HEK293 (cell line): ENCODE measurements at regions not wholly inside any gene's neighbourhood (a gene's known extent, or its start where the extent isn't known, plus 50 kb on each side); places are given as distances from the start of the nearest gene placed in this dataset.

ENCODE experiments used
- CTCF ChIA-PET: fragments of 350-600 bp; formaldehyde crosslinking; extraction: SDS; loops from one replicate; lab custom pipeline; 2021; ENCODE audit warnings: antibody characterized with exemption; lab: Yijun Ruan, JAX
- POLR2A ChIA-PET: fragments of 300-600 bp; formaldehyde crosslinking; extraction: SDS; loops from one replicate; lab custom pipeline; 2020; ENCODE audit warnings: antibody characterized with exemption, inconsistent platforms; lab: Yijun Ruan, JAX
- H3K27ac ChIP-seq: fragments of 200-500 bp; sonication (Bioruptor generic); 2 replicates; pipeline ENCODE4 v1.5.1; 2014; ENCODE audit warnings: low read depth, low read length, control low read depth, inconsistent platforms; ENCODE audit errors: extremely low read depth
- H3K36me3 ChIP-seq, 2 experiments: fragments of 200-500 bp in 1 of 2; sonication (Bioruptor generic) in 1 of 2; 1 replicate in 1 of 2; 2 replicates in 1 of 2; pipeline ENCODE4 v1.5.1; 2014 to 2017; ENCODE audit warnings: inconsistent platforms in 2 of 2, low read length in 2 of 2; ENCODE audit not compliant: control insufficient read depth in 2 of 2, insufficient read depth in 1 of 2
- H3K4me1 ChIP-seq: fragments of 200-500 bp; sonication (Bioruptor generic); 2 replicates; pipeline ENCODE4 v1.5.1; 2014; ENCODE audit warnings: mild to moderate bottlenecking, low read length, inconsistent platforms; ENCODE audit not compliant: control insufficient read depth, insufficient read depth
- H3K4me3 ChIP-seq: 2 replicates; pipeline ENCODE4 v1.5.1; 2011; ENCODE audit warnings: low read depth, mild to moderate bottlenecking, control low read depth, low read length, moderate library complexity
- H3K9me3 ChIP-seq: fragments of 200-500 bp; sonication (Bioruptor generic); 2 replicates; pipeline ENCODE4 v1.5.1; 2014; ENCODE audit warnings: low read depth, low read length, inconsistent platforms; ENCODE audit not compliant: control insufficient read depth, insufficient read depth
- KLF9 ChIP-seq: fragments of 450-650 bp; formaldehyde crosslinking; IDR thresholded peaks from 2 replicates; pipeline ENCODE4 v1.5.1; 2016; ENCODE audit warnings: missing biosample characterization, missing genetic modification characterization, low read depth
- OSR2 ChIP-seq: fragments of 450-650 bp; formaldehyde crosslinking; IDR thresholded peaks from 2 replicates; pipeline ENCODE4 v1.5.1; 2016; ENCODE audit warnings: missing biosample characterization, missing genetic modification characterization
- PRDM1 ChIP-seq: fragments of 450-650 bp; formaldehyde crosslinking; IDR thresholded peaks from 2 replicates; pipeline ENCODE4; 2016; ENCODE audit warnings: missing biosample characterization, missing genetic modification characterization
- REPIN1 ChIP-seq: fragments of 450-650 bp; formaldehyde crosslinking; IDR thresholded peaks from 2 replicates; pipeline ENCODE4 v1.5.1; 2017; ENCODE audit warnings: missing biosample characterization, missing genetic modification characterization, low read depth
- SETDB1 ChIP-seq: IDR thresholded peaks from one replicate; pipeline ENCODE4 v1.6.1; 2017; ENCODE audit warnings: mild to moderate bottlenecking, low read length, moderate library complexity, mixed read lengths; ENCODE audit not compliant: insufficient read length
- SP2 ChIP-seq: fragments of 450-650 bp; formaldehyde crosslinking; IDR thresholded peaks from 2 replicates; pipeline ENCODE4 v1.5.1; 2016; ENCODE audit warnings: missing biosample characterization, missing genetic modification characterization
- ZBTB1 ChIP-seq: fragments of 450-650 bp; formaldehyde crosslinking; IDR thresholded peaks from 2 replicates; pipeline ENCODE4 v1.5.1; 2016; ENCODE audit warnings: missing biosample characterization, missing genetic modification characterization
- ZBTB20 ChIP-seq: fragments of 450-650 bp; formaldehyde crosslinking; IDR thresholded peaks from 2 replicates; pipeline ENCODE4 v1.5.1; 2016; ENCODE audit warnings: missing biosample characterization, missing genetic modification characterization
- ZFHX2 ChIP-seq: fragments of 450-650 bp; formaldehyde crosslinking; conservative IDR thresholded peaks from 2 replicates; pipeline ENCODE4 v1.5.1; 2016; ENCODE audit warnings: missing biosample characterization, missing genetic modification characterization
- ZNF175 ChIP-seq: fragments of 450-650 bp; formaldehyde crosslinking; IDR thresholded peaks from 2 replicates; pipeline ENCODE4 v1.5.1; 2016; ENCODE audit warnings: missing biosample characterization, missing genetic modification characterization
- ZNF221 ChIP-seq: fragments of 450-650 bp; formaldehyde crosslinking; IDR thresholded peaks from 2 replicates; pipeline ENCODE4 v1.5.1; 2017; ENCODE audit warnings: missing biosample characterization, missing genetic modification characterization, borderline replicate concordance
- ZNF335 ChIP-seq: fragments of 450-650 bp; formaldehyde crosslinking; conservative IDR thresholded peaks from 2 replicates; pipeline ENCODE4 v1.5.1; 2016; ENCODE audit warnings: missing biosample characterization, missing genetic modification characterization
- ZNF48 ChIP-seq: fragments of 450-650 bp; formaldehyde crosslinking; IDR thresholded peaks from 2 replicates; pipeline ENCODE4 v1.5.1; 2016; ENCODE audit warnings: missing biosample characterization, missing genetic modification characterization
- ZNF530 ChIP-seq: fragments of 450-650 bp; formaldehyde crosslinking; IDR thresholded peaks from 2 replicates; pipeline ENCODE4 v1.5.1; 2016; ENCODE audit warnings: low read depth, missing biosample characterization, missing genetic modification characterization
- ZNF549 ChIP-seq: fragments of 450-650 bp; IDR thresholded peaks from 2 replicates; pipeline ENCODE4 v1.5.1; 2018; ENCODE audit warnings: missing biosample characterization, missing genetic modification characterization, mild to moderate bottlenecking, inconsistent platforms, moderate library complexity
- ZNF623 ChIP-seq: fragments of 450-650 bp; formaldehyde crosslinking; IDR thresholded peaks from 2 replicates; pipeline ENCODE4 v1.5.1; 2016; ENCODE audit warnings: missing biosample characterization, missing genetic modification characterization
- ZNF830 ChIP-seq: fragments of 450-650 bp; IDR thresholded peaks from 2 replicates; pipeline ENCODE4 v1.5.0; 2018; ENCODE audit warnings: missing biosample characterization, missing genetic modification characterization, low read depth, mild to moderate bottlenecking, moderate library complexity
- TF ChIP-seq, protein P1 (sequence below): fragments of 450-650 bp; formaldehyde crosslinking; IDR thresholded peaks from 2 replicates; pipeline ENCODE4 v1.5.1; 2016; ENCODE audit warnings: missing biosample characterization, missing genetic modification characterization
- TF ChIP-seq, protein P2 (sequence below): fragments of 450-650 bp; IDR thresholded peaks from 2 replicates; pipeline ENCODE4 v1.5.1; 2018; ENCODE audit warnings: missing biosample characterization, missing genetic modification characterization
- TF ChIP-seq, protein P3 (sequence below): fragments of 450-650 bp; formaldehyde crosslinking; IDR thresholded peaks from 2 replicates; pipeline ENCODE4 v1.5.1; 2017; ENCODE audit warnings: missing biosample characterization, missing genetic modification characterization
- TF ChIP-seq, protein P4 (sequence below): fragments of 450-650 bp; formaldehyde crosslinking; IDR thresholded peaks from 2 replicates; pipeline ENCODE4 v1.5.1; 2016; ENCODE audit warnings: missing biosample characterization, missing genetic modification characterization
- TF ChIP-seq, protein P5 (sequence below): fragments of 450-650 bp; formaldehyde crosslinking; IDR thresholded peaks from 2 replicates; pipeline ENCODE4 v1.5.1; 2016; ENCODE audit warnings: missing biosample characterization, missing genetic modification characterization
- TF ChIP-seq, protein P6 (sequence below): fragments of 450-650 bp; formaldehyde crosslinking; IDR thresholded peaks from 2 replicates; pipeline ENCODE4 v1.5.1; 2016; ENCODE audit warnings: missing biosample characterization, missing genetic modification characterization
- TF ChIP-seq, protein P7 (sequence below): fragments of 450-650 bp; formaldehyde crosslinking; IDR thresholded peaks from 2 replicates; pipeline ENCODE4 v1.5.1; 2016; ENCODE audit warnings: missing biosample characterization, missing genetic modification characterization

DNA sequence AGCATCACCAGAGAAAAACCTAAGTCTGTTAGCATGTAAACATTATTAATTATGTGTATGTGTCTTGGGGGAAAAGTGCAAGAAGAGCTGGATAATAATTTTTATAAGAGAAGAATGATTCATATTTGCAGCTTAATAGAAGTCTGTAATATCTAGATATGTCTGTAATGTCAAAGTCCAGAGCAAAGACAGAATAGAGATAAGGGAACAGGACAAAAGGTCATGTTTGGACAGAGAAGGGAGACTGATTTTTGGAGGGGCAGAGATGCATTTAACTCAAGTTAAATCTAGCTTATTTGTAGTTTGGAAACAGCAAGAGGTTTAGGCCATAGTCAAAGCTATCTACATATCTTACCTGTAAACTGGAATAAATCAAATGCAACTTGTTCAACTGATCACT, 61.2 kb downstream of the MAGED1 start:
- Histone ChIP-seq H3K36me3 (no peaks in the 10 kb centered on the region), H3K27ac (no peak overlapping the region), H3K9me3 (no peaks in the 10 kb centered on the region), H3K4me1 (no peaks in the 10 kb centered on the region), H3K4me3 (no peak overlapping the region)
- CTCF ChIA-PET: no interaction called here
- TF ChIP-seq, protein P1, sequence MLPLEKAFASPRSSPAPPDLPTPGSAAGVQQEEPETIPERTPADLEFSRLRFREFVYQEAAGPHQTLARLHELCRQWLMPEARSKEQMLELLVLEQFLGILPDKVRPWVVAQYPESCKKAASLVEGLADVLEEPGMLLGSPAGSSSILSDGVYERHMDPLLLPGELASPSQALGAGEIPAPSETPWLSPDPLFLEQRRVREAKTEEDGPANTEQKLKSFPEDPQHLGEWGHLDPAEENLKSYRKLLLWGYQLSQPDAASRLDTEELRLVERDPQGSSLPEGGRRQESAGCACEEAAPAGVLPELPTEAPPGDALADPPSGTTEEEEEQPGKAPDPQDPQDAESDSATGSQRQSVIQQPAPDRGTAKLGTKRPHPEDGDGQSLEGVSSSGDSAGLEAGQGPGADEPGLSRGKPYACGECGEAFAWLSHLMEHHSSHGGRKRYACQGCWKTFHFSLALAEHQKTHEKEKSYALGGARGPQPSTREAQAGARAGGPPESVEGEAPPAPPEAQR (tag by site-specific recombination): no peak
- no peak for TF ChIP-seq ZFHX2 (tag by site-specific recombination)
- TF ChIP-seq ZBTB20 (tag by site-specific recombination): no peak
- no peak for TF ChIP-seq ZNF221
- TF ChIP-seq PRDM1: no peak
- TF ChIP-seq, protein P2, sequence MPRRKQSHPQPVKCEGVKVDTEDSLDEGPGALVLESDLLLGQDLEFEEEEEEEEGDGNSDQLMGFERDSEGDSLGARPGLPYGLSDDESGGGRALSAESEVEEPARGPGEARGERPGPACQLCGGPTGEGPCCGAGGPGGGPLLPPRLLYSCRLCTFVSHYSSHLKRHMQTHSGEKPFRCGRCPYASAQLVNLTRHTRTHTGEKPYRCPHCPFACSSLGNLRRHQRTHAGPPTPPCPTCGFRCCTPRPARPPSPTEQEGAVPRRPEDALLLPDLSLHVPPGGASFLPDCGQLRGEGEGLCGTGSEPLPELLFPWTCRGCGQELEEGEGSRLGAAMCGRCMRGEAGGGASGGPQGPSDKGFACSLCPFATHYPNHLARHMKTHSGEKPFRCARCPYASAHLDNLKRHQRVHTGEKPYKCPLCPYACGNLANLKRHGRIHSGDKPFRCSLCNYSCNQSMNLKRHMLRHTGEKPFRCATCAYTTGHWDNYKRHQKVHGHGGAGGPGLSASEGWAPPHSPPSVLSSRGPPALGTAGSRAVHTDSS (tag by site-specific recombination): no peak
- no peak for TF ChIP-seq SETDB1
- no peak for TF ChIP-seq OSR2
- TF ChIP-seq REPIN1 (tag by site-specific recombination): no peak
- TF ChIP-seq ZNF175 (tag by site-specific recombination): no peak
- TF ChIP-seq ZNF830 (tag by site-specific recombination): no peak
- TF ChIP-seq ZNF623: no peak
- no peak for TF ChIP-seq ZBTB1 (tag by site-specific recombination)
- POLR2A ChIA-PET: no interaction called here

DNA sequence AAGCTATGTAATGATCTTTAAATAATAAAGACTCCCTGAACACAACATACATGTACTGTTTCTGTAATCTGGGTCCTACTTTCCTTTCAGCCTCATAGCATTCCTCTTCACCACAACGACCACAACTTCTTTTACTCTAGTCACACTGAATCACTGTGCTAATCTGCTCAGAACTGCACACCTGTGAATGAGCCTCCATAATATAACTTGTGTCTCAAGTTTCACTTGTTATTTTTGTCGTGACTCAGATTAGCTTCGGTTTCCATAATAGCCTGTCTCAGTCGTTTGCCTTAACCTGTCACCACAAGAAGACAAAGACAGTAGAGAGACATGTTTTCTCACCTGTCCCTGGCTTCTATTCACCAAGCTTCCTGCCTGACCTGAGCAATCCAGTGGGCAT, 61.8 kb downstream of the MAGED1 start:
- Histone ChIP-seq H3K4me3 (no peak overlapping the region), H3K27ac (no peak overlapping the region), H3K4me1 (no peaks in the 10 kb centered on the region), H3K36me3 (no peaks in the 10 kb centered on the region), H3K9me3 (no peaks in the 10 kb centered on the region)
- ChIA-PET CTCF (no interaction called here), POLR2A (no interaction called here)
- TF ChIP-seq ZNF549 (tag by site-specific recombination): no peak
- TF ChIP-seq SP2: no peak
- TF ChIP-seq ZNF530 (tag by site-specific recombination): no peak
- TF ChIP-seq, protein P3, sequence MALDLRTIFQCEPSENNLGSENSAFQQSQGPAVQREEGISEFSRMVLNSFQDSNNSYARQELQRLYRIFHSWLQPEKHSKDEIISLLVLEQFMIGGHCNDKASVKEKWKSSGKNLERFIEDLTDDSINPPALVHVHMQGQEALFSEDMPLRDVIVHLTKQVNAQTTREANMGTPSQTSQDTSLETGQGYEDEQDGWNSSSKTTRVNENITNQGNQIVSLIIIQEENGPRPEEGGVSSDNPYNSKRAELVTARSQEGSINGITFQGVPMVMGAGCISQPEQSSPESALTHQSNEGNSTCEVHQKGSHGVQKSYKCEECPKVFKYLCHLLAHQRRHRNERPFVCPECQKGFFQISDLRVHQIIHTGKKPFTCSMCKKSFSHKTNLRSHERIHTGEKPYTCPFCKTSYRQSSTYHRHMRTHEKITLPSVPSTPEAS: no peak
- TF ChIP-seq ZNF830 (tag by site-specific recombination): no peak
- TF ChIP-seq ZNF48 (tag by site-specific recombination): no peak
- no peak for TF ChIP-seq ZNF335 (tag by site-specific recombination)
- no peak for TF ChIP-seq KLF9 (tag by site-specific recombination)
- TF ChIP-seq, protein P4, sequence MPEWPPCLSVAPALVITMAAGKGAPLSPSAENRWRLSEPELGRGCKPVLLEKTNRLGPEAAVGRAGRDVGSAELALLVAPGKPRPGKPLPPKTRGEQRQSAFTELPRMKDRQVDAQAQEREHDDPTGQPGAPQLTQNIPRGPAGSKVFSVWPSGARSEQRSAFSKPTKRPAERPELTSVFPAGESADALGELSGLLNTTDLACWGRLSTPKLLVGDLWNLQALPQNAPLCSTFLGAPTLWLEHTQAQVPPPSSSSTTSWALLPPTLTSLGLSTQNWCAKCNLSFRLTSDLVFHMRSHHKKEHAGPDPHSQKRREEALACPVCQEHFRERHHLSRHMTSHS (tag by site-specific recombination): no peak
- TF ChIP-seq, protein P5, sequence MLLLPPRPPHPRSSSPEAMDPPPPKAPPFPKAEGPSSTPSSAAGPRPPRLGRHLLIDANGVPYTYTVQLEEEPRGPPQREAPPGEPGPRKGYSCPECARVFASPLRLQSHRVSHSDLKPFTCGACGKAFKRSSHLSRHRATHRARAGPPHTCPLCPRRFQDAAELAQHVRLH (tag by site-specific recombination): no peak
- TF ChIP-seq, protein P6, sequence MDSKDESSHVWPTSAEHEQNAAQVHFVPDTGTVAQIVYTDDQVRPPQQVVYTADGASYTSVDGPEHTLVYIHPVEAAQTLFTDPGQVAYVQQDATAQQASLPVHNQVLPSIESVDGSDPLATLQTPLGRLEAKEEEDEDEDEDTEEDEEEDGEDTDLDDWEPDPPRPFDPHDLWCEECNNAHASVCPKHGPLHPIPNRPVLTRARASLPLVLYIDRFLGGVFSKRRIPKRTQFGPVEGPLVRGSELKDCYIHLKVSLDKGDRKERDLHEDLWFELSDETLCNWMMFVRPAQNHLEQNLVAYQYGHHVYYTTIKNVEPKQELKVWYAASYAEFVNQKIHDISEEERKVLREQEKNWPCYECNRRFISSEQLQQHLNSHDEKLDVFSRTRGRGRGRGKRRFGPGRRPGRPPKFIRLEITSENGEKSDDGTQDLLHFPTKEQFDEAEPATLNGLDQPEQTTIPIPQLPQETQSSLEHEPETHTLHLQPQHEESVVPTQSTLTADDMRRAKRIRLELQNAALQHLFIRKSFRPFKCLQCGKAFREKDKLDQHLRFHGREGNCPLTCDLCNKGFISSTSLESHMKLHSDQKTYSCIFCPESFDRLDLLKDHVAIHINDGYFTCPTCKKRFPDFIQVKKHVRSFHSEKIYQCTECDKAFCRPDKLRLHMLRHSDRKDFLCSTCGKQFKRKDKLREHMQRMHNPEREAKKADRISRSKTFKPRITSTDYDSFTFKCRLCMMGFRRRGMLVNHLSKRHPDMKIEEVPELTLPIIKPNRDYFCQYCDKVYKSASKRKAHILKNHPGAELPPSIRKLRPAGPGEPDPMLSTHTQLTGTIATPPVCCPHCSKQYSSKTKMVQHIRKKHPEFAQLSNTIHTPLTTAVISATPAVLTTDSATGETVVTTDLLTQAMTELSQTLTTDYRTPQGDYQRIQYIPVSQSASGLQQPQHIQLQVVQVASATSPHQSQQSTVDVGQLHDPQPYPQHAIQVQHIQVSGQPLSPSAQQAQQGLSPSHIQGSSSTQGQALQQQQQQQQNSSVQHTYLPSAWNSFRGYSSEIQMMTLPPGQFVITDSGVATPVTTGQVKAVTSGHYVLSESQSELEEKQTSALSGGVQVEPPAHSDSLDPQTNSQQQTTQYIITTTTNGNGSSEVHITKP (tag by site-specific recombination): no peak
- TF ChIP-seq, protein P7, sequence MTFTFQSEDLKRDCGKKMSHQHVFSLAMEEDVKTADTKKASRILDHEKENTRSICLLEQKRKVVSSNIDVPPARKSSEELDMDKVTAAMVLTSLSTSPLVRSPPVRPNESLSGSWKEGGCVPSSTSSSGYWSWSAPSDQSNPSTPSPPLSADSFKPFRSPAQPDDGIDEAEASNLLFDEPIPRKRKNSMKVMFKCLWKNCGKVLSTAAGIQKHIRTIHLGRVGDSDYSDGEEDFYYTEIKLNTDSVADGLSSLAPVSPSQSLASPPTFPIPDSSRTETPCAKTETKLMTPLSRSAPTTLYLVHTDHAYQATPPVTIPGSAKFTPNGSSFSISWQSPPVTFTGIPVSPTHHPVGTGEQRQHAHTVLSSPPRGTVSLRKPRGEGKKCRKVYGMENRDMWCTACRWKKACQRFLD: no peak
